H1 (cell line): ENCODE measurements at regions not wholly inside any gene's neighbourhood (a gene's known extent, or its start where the extent isn't known, plus 50 kb on each side); places are given as distances from the start of the nearest gene placed in this dataset.

Experiments
- CTCF ChIA-PET: fragments of 300-600 bp; sonication (Branson Sonifier 250); formaldehyde crosslinking; loops from one replicate; lab custom pipeline; 2021; ENCODE audit not compliant: partially characterized antibody; lab: Charles Lee
- POLR2A ChIA-PET: fragments of 300-600 bp; sonication (Branson Sonifier 250); formaldehyde crosslinking; loops from one replicate; lab custom pipeline; 2021; ENCODE audit warnings: inconsistent platforms; ENCODE audit not compliant: partially characterized antibody; lab: Charles Lee
- DNase-seq, 2 experiments: peaks; one replicate each; pipeline versions ENCODE4 v3.0.0 to v3.0.0-alpha.2; 2010 to 2022; ENCODE audit warnings: low spot score in 2 of 2, low read depth in 1 of 2, mixed read lengths in 1 of 2
- FAIRE-seq: peaks from 2 replicates; lab custom pipeline; 2011; peaks lifted over from hg19 to GRCh38; lab: Jason Lieb, UNC
- H2AFZ ChIP-seq: 2 replicates; pipeline ENCODE4 v1.8.1; 2012; ENCODE audit warnings: low read length, inconsistent platforms
- H2AK5ac ChIP-seq: 2 replicates; pipeline ENCODE4 v1.6.1; 2013; ENCODE audit warnings: low read depth, low read length
- H2BK120ac ChIP-seq: replicated peaks from 2 replicates; pipeline ENCODE3; 2013; ENCODE audit warnings: low read depth, low read length, inconsistent platforms
- H2BK12ac ChIP-seq: 2 replicates; pipeline ENCODE4 v1.6.1; 2013; ENCODE audit warnings: low read depth, low read length
- H2BK15ac ChIP-seq: 2 replicates; pipeline ENCODE4 v1.6.1; 2013; ENCODE audit warnings: low read length
- H2BK20ac ChIP-seq: 2 replicates; pipeline ENCODE4 v1.6.1; 2013; ENCODE audit warnings: low read length
- H2BK5ac ChIP-seq: 2 replicates; pipeline ENCODE4 v1.6.1; 2013; ENCODE audit warnings: low read depth, low read length
- H3K14ac ChIP-seq: 2 replicates; pipeline ENCODE4 v1.6.1; 2013; ENCODE audit warnings: inconsistent platforms; ENCODE audit not compliant: insufficient read length
- H3K18ac ChIP-seq: 2 replicates; pipeline ENCODE4 v1.6.1; 2013; ENCODE audit warnings: low read length; ENCODE audit errors: extremely low read depth
- H3K23ac ChIP-seq: 2 replicates; pipeline ENCODE4 v1.6.1; 2013; ENCODE audit warnings: inconsistent platforms; ENCODE audit not compliant: insufficient read length
- H3K23me2 ChIP-seq: 2 replicates; pipeline ENCODE4 v1.6.1; 2013; ENCODE audit warnings: low read depth, low read length
- H3K27ac ChIP-seq: 2 replicates; pipeline ENCODE4 v1.6.1; 2011; ENCODE audit warnings: low read depth, low read length, inconsistent platforms
- H3K27me3 ChIP-seq, 4 experiments: replicated peaks in 1 of 4; 1 replicate in 1 of 4; 2 replicates in 3 of 4; pipeline versions ENCODE4 v1.6.1 to v1.8.1; 2011 to 2013; ENCODE audit warnings: low read length in 3 of 4, mild to moderate bottlenecking in 3 of 4, inconsistent platforms in 2 of 4, mixed read lengths in 2 of 4, moderate library complexity in 1 of 4; ENCODE audit not compliant: control insufficient read depth in 3 of 4, insufficient read depth in 3 of 4; ENCODE audit errors: extremely low read depth in 1 of 4
- H3K36me3 ChIP-seq, 4 experiments: 2 replicates each; pipeline versions ENCODE4 v1.6.1 to v1.8.1; 2011 to 2013; ENCODE audit warnings: mild to moderate bottlenecking in 4 of 4, low read length in 3 of 4, moderate library complexity in 2 of 4, control low read depth in 1 of 4, inconsistent platforms in 1 of 4; ENCODE audit not compliant: insufficient read depth in 4 of 4, control insufficient read depth in 2 of 4
- H3K4ac ChIP-seq: replicated peaks from 2 replicates; pipeline ENCODE3; 2013; ENCODE audit warnings: low read length, low read depth, mixed read lengths, inconsistent platforms; ENCODE audit not compliant: insufficient read length
- H3K4me1 ChIP-seq, 4 experiments: replicated peaks in 1 of 4; 1 replicate in 1 of 4; 2 replicates in 3 of 4; pipeline versions ENCODE4 v1.6.1 to v1.8.1; 2011 to 2013; ENCODE audit warnings: low read length in 3 of 4, inconsistent platforms in 2 of 4, mixed read lengths in 1 of 4; ENCODE audit not compliant: insufficient read depth in 4 of 4, control insufficient read depth in 3 of 4
- H3K4me2 ChIP-seq, 2 experiments: 2 replicates each; pipeline versions ENCODE4 v1.6.1 to v1.8.1; 2011 to 2013; ENCODE audit warnings: low read depth in 2 of 2, low read length in 2 of 2, control low read depth in 1 of 2, inconsistent platforms in 1 of 2, mild to moderate bottlenecking in 1 of 2; ENCODE audit not compliant: insufficient read depth in 1 of 2
- H3K4me3 ChIP-seq, 4 experiments: fragments of 200-600, 300-600 bp in 1 of 4; sonication (generic), shearing (Covaris generic), sonication (Bioruptor Twin) in 1 of 4; 2 replicates each; pipeline versions ENCODE4 v1.5.1 to v1.8.1; 2011 to 2016; ENCODE audit warnings: low read length in 4 of 4, low read depth in 3 of 4, control low read depth in 2 of 4, inconsistent platforms in 2 of 4, mild to moderate bottlenecking in 2 of 4, mixed read lengths in 1 of 4, moderate library complexity in 1 of 4; ENCODE audit not compliant: insufficient read depth in 2 of 4; ENCODE audit errors: extremely low read depth in 1 of 4
- H3K56ac ChIP-seq: replicated peaks from 2 replicates; pipeline ENCODE3; 2013; ENCODE audit warnings: low read depth, mild to moderate bottlenecking, mixed read lengths, low read length, inconsistent platforms; ENCODE audit not compliant: insufficient read length
- H3K79me1 ChIP-seq: 2 replicates; pipeline ENCODE4 v1.6.1; 2013; ENCODE audit warnings: low read depth, low read length, control low read depth
- H3K79me2 ChIP-seq, 2 experiments: 2 replicates each; pipeline versions ENCODE4 v1.6.1 to v1.8.1; 2012 to 2013; ENCODE audit warnings: low read length in 2 of 2, mild to moderate bottlenecking in 2 of 2, inconsistent platforms in 1 of 2; ENCODE audit not compliant: insufficient read depth in 2 of 2, control insufficient read depth in 1 of 2
- H3K9ac ChIP-seq, 4 experiments: replicated peaks in 1 of 4; 1 replicate in 1 of 4; 2 replicates in 3 of 4; pipeline versions ENCODE4 v1.6.1 to v1.8.1; 2011 to 2013; ENCODE audit warnings: low read depth in 3 of 4, low read length in 3 of 4, control low read depth in 2 of 4, mild to moderate bottlenecking in 2 of 4, moderate library complexity in 2 of 4, inconsistent platforms in 1 of 4; ENCODE audit errors: extremely low read depth in 1 of 4
- H3K9me3 ChIP-seq, 2 experiments: 2 replicates each; pipeline versions ENCODE4 v1.6.1 to v1.8.1; 2012 to 2013; ENCODE audit warnings: mild to moderate bottlenecking in 2 of 2, moderate library complexity in 2 of 2, control low read depth in 1 of 2, inconsistent platforms in 1 of 2, low read depth in 1 of 2, low read length in 1 of 2, mixed read lengths in 1 of 2; ENCODE audit not compliant: insufficient read depth in 2 of 2
- H4K20me1 ChIP-seq, 2 experiments: replicated peaks in 1 of 2; 2 replicates each; pipeline versions ENCODE3 to v1.8.1; 2011 to 2013; ENCODE audit warnings: inconsistent platforms in 2 of 2, low read length in 2 of 2, mild to moderate bottlenecking in 1 of 2; ENCODE audit not compliant: insufficient read depth in 2 of 2, control insufficient read depth in 1 of 2
- H4K5ac ChIP-seq: 2 replicates; pipeline ENCODE4 v1.6.1; 2013; ENCODE audit warnings: low read length, low read depth, mixed read lengths, inconsistent platforms; ENCODE audit not compliant: insufficient read length
- H4K8ac ChIP-seq: 2 replicates; pipeline ENCODE4 v1.8.0; 2013; ENCODE audit warnings: mild to moderate bottlenecking, moderate library complexity, low read length, inconsistent platforms; ENCODE audit not compliant: insufficient read depth; ENCODE audit errors: extremely low read depth
- H4K91ac ChIP-seq: replicated peaks from 2 replicates; pipeline ENCODE3; 2013; ENCODE audit warnings: low read length, mixed read lengths, inconsistent platforms; ENCODE audit not compliant: insufficient read length
- KDM1A ChIP-seq: fragments of 200-600, 300-600 bp; sonication (generic); IDR thresholded peaks from 2 replicates; pipeline ENCODE4 v1.7.1; 2016; ENCODE audit warnings: mild to moderate bottlenecking, low read length, borderline replicate concordance
- MAFK ChIP-seq: IDR thresholded peaks from 2 replicates; pipeline ENCODE4 v1.6.1; 2012; ENCODE audit warnings: low read depth, mild to moderate bottlenecking, improper control_type of control experiment, low read length
- WGBS, 2 experiments: shearing (Covaris generic) in 1 of 2; methylation state at CpG; one replicate each; pipeline versions ENCODE4 v1.1.6 to v1.1.7; 2013 to 2015; ENCODE audit warnings: low lambda C conversion rate in 2 of 2, mixed read lengths in 2 of 2, inconsistent platforms in 1 of 2, low coverage in 1 of 2, missing lambda C conversion rate in 1 of 2; ENCODE audit not compliant: insufficient replicate concordance in 2 of 2, insufficient coverage in 1 of 2, insufficient read length in 1 of 2; ENCODE audit errors: extremely low coverage in 1 of 2, missing lambda C conversion rate in 1 of 2; 5-methylcytosine and 5-hydroxymethylcytosine counted together

- Histone ChIP-seq H2AFZ (peak overlapping the region; percentile 41; the same call in 1 of the 2 replicates), H4K91ac (no peak overlapping the region), H2BK120ac (no peak overlapping the region), H4K8ac (no peak overlapping the region), H3K18ac (no peak overlapping the region), H4K20me1 (no peaks in the 10 kb centered on the region), H3K9ac (no peak overlapping the region), H3K36me3 (no peaks in the 10 kb centered on the region), H3K27ac (no peak overlapping the region), H3K14ac (no peak overlapping the region), H2AK5ac (no peak overlapping the region), H4K5ac (no peak overlapping the region), H2BK5ac (no peak overlapping the region), H2BK12ac (0 out of 2 replicates have a peak overlapping the region, but pooled peaks have one; percentile 21), H2BK15ac (no peak overlapping the region), H3K27me3 (no peaks in the 10 kb centered on the region), H3K4me1 (peaks cover 2 to 10% (median 6%) of the 10 kb centered on the region in 4 experiments; a peak in 5 of 7 replicates), H3K56ac (no peak overlapping the region), H3K4ac (no peak overlapping the region), H3K23me2 (no peaks in the 10 kb centered on the region), H2BK20ac (no peak overlapping the region), H3K4me2 (peak overlapping the region in 1 of 2 experiments; percentile 14; a peak in 1 of 4 replicates), H3K79me1 (no peaks in the 10 kb centered on the region), H3K9me3 (no peaks in the 10 kb centered on the region), H3K4me3 (no peak overlapping the region; a peak in 1 of 8 replicates), H3K79me2 (no peaks in the 10 kb centered on the region), H3K23ac (no peak overlapping the region)
- no peak for FAIRE-seq
- CTCF ChIA-PET = interaction anchor here (0.8 to 1.4 kb wide), 2 partner anchors 11 to 668 kb away, joined by 3 read pairs; no protein-coding TSS in a partner anchor
- no peak for DNase-seq
- POLR2A ChIA-PET = no interaction called here
- 74% methylated on average over 7 of the region's 7 CpGs; no CpG with 5 or more reads in 1 of the 2 experiments for WGBS, 2 experiments
- TF ChIP-seq KDM1A (no peak), MAFK (no peak)
Observed at GRCh38 chr15:53448232-53449015, 311.0 kb downstream of the WDR72 start.
